Keratinocyte (primary cell): ENCODE measurements at regions not wholly inside any gene's neighbourhood (a gene's known extent, or its start where the extent isn't known, plus 50 kb on each side); places are given as distances from the start of the nearest gene placed in this dataset.

Source experiments
- DNase-seq: peaks from one replicate; pipeline ENCODE4 v3.0.0-alpha.2; 2011; ENCODE audit warnings: low read depth, missing footprints, low spot score
- FAIRE-seq: peaks from 2 replicates; lab custom pipeline; 2011; peaks lifted over from hg19 to GRCh38; lab: Jason Lieb, UNC
- H2AFZ ChIP-seq: 2 replicates; pipeline ENCODE4 v1.6.0; 2012; ENCODE audit warnings: low read length, control low read depth, inconsistent platforms; ENCODE audit not compliant: control insufficient read depth
- H3K27ac ChIP-seq: 2 replicates; pipeline ENCODE4 v1.5.1; 2011; ENCODE audit warnings: low read length; ENCODE audit not compliant: control insufficient read depth, insufficient read depth
- H3K27me3 ChIP-seq: 3 replicates; pipeline ENCODE4 v1.6.0; 2011; ENCODE audit warnings: low read length; ENCODE audit not compliant: control insufficient read depth, insufficient read depth; ENCODE audit errors: extremely low read depth
- H3K36me3 ChIP-seq, 2 experiments: 2 replicates in 1 of 2; 3 replicates in 1 of 2; pipeline ENCODE4 v1.5.1; 2011; ENCODE audit warnings: low read length in 2 of 2, mild to moderate bottlenecking in 1 of 2; ENCODE audit not compliant: control insufficient read depth in 2 of 2, insufficient read depth in 2 of 2; ENCODE audit errors: extremely low read depth in 1 of 2
- H3K4me1 ChIP-seq: 3 replicates; pipeline ENCODE4 v1.5.1; 2011; ENCODE audit warnings: low read length; ENCODE audit not compliant: control insufficient read depth, insufficient read depth; ENCODE audit errors: extremely low read depth
- H3K4me2 ChIP-seq: 3 replicates; pipeline ENCODE4 v1.6.0; 2011; ENCODE audit warnings: low read depth, low read length; ENCODE audit not compliant: control insufficient read depth, insufficient read depth; ENCODE audit errors: extremely low read depth
- H3K4me3 ChIP-seq, 3 experiments: fragments of 200-600 bp in 1 of 3; sonication (generic) in 1 of 3; 2 replicates in 2 of 3; 3 replicates in 1 of 3; pipeline ENCODE4 v1.5.1; 2011 to 2016; ENCODE audit warnings: low read length in 3 of 3, mild to moderate bottlenecking in 3 of 3, control low read depth in 2 of 3, inconsistent platforms in 1 of 3, low read depth in 1 of 3, mixed read lengths in 1 of 3, mixed run types in 1 of 3, moderate library complexity in 1 of 3; ENCODE audit not compliant: control insufficient read depth in 2 of 3, insufficient read depth in 2 of 3; ENCODE audit errors: extremely low read depth in 1 of 3
- H3K79me2 ChIP-seq: 2 replicates; pipeline ENCODE4 v1.6.0; 2012; ENCODE audit warnings: low read length; ENCODE audit not compliant: control insufficient read depth, insufficient read depth
- H3K9ac ChIP-seq: 3 replicates; pipeline ENCODE4 v1.6.0; 2011; ENCODE audit warnings: low read length; ENCODE audit not compliant: control insufficient read depth, insufficient read depth; ENCODE audit errors: extremely low read depth
- H3K9me1 ChIP-seq: 3 replicates; pipeline ENCODE4 v1.6.0; 2011; ENCODE audit warnings: low read length; ENCODE audit not compliant: control insufficient read depth, insufficient read depth; ENCODE audit errors: extremely low read depth
- H3K9me3 ChIP-seq: 2 replicates; pipeline ENCODE4 v1.5.1; 2012; ENCODE audit warnings: low read depth, low read length; ENCODE audit not compliant: control insufficient read depth
- H4K20me1 ChIP-seq: 3 replicates; pipeline ENCODE4 v1.6.0; 2011; ENCODE audit warnings: low read length; ENCODE audit not compliant: control insufficient read depth, insufficient read depth; ENCODE audit errors: extremely low read depth
- EZH2 ChIP-seq: IDR thresholded peaks from one replicate; pipeline ENCODE4 v1.6.1; 2012; ENCODE audit warnings: inconsistent platforms, mild to moderate bottlenecking, low read length, moderate library complexity
- dilution Hi-C: fragments of 300-500 bp; cut with MboI; formaldehyde crosslinking; loops from one replicate; pipeline ENCODE4 v1.7.0; 2020; ENCODE audit warnings: low sequenced_read_pairs; ENCODE audit not compliant: extremely low pct_ligation_motif_present
- TF ChIP-seq, protein P1 (sequence below), 3 experiments: IDR thresholded peaks in 1 of 3; conservative IDR thresholded peaks in 1 of 3; optimal IDR thresholded peaks in 1 of 3; 2 replicates in 2 of 3; 3 replicates in 1 of 3; pipeline versions ENCODE3 to v1.5.1; 2011; ENCODE audit warnings: low read length in 3 of 3, mild to moderate bottlenecking in 3 of 3, moderate library complexity in 2 of 3, control low read depth in 1 of 3, inconsistent platforms in 1 of 3; ENCODE audit not compliant: insufficient read depth in 2 of 3; ENCODE audit errors: extremely low read depth in 1 of 3

GRCh38 chr16:66116163-66117002, 250.1 kb upstream of the CDH5 start:
- DNase-seq (no peak), FAIRE-seq (no peak)
- Histone ChIP-seq H3K4me1 (no peaks in the 10 kb centered on the region), H3K4me3 (no peak overlapping the region), H3K27ac (no peak overlapping the region), H2AFZ (no peak overlapping the region), H3K79me2 (no peaks in the 10 kb centered on the region), H3K36me3 (no peaks in the 10 kb centered on the region), H3K9me1 (no peaks in the 10 kb centered on the region), H3K9me3 (no peaks in the 10 kb centered on the region), H4K20me1 (no peaks in the 10 kb centered on the region), H3K27me3 (peaks cover 6% of the 10 kb centered on the region), H3K9ac (no peak overlapping the region), H3K4me2 (no peak overlapping the region)
- no peak for TF ChIP-seq EZH2
- TF ChIP-seq, protein P1, sequence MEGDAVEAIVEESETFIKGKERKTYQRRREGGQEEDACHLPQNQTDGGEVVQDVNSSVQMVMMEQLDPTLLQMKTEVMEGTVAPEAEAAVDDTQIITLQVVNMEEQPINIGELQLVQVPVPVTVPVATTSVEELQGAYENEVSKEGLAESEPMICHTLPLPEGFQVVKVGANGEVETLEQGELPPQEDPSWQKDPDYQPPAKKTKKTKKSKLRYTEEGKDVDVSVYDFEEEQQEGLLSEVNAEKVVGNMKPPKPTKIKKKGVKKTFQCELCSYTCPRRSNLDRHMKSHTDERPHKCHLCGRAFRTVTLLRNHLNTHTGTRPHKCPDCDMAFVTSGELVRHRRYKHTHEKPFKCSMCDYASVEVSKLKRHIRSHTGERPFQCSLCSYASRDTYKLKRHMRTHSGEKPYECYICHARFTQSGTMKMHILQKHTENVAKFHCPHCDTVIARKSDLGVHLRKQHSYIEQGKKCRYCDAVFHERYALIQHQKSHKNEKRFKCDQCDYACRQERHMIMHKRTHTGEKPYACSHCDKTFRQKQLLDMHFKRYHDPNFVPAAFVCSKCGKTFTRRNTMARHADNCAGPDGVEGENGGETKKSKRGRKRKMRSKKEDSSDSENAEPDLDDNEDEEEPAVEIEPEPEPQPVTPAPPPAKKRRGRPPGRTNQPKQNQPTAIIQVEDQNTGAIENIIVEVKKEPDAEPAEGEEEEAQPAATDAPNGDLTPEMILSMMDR (optimal IDR thresholded peaks at IDR 0.05 in 1 of 3, IDR thresholded peaks at IDR 0.05 in 1 of 3, conservative IDR thresholded peaks at IDR 0.05 in 1 of 3; ENCODE audit: extremely low read depth in 1 of 3, insufficient read depth in 2 of 3, low read length in 3 of 3) = no peak
- dilution Hi-C loops = no loop called here

- no peak for DNase-seq
- dilution Hi-C loops = no loop called here
- FAIRE-seq = no peak
Observed at GRCh38 chr16:66115373-66115772, 251.1 kb upstream of the CDH5 start.

More at GRCh38 chr16:66115373-66115772, 251.1 kb upstream of the CDH5 start:
- H2AFZ ChIP-seq = no peak overlapping the region
- H3K4me3 ChIP-seq = no peak overlapping the region
- H3K27ac ChIP-seq = no peak overlapping the region
- no peaks in the 10 kb centered on the region for H3K9me1 ChIP-seq
- TF ChIP-seq, protein P1 (optimal IDR thresholded peaks at IDR 0.05 in 1 of 3, IDR thresholded peaks at IDR 0.05 in 1 of 3, conservative IDR thresholded peaks at IDR 0.05 in 1 of 3; ENCODE audit: extremely low read depth in 1 of 3, insufficient read depth in 2 of 3, low read length in 3 of 3) = peak in 2 of 3 experiments; percentile 16 to 37
- TF ChIP-seq EZH2 = no peak
- no peaks in the 10 kb centered on the region for H3K4me1 ChIP-seq
- H3K79me2 ChIP-seq = no peaks in the 10 kb centered on the region
- H3K9ac ChIP-seq = no peak overlapping the region
- no peaks in the 10 kb centered on the region for H4K20me1 ChIP-seq
- no peak overlapping the region for H3K4me2 ChIP-seq
- H3K9me3 ChIP-seq = no peaks in the 10 kb centered on the region
- H3K36me3 ChIP-seq = no peaks in the 10 kb centered on the region
- H3K27me3 ChIP-seq = peaks cover 6% of the 10 kb centered on the region
